Vagina (tissue), 2 donors: ENCODE measurements at regions not wholly inside any gene's neighbourhood (a gene's known extent, or its start where the extent isn't known, plus 50 kb on each side); places are given as distances from the start of the nearest gene placed in this dataset.
"Not testable (repeated sequence)": the region's sequence is repeated elsewhere in the genome, so short reads cannot be mapped to it uniquely, and the experiment has no call there.

Experiments
- DNase-seq, 2 donors: peaks; one replicate each; pipeline ENCODE4 v3.0.0-alpha.2; 2017; ENCODE audit errors: extremely low spot score in 2 of 2
- H3K27ac ChIP-seq: fragments of 200-600 bp; sonication (generic); one replicate; pipeline ENCODE4 v1.5.1; 2019
- H3K27me3 ChIP-seq: fragments of 200-600 bp; sonication (generic); one replicate; pipeline ENCODE4 v1.5.1; 2019
- H3K36me3 ChIP-seq, 2 donors: fragments of 200-600 bp; sonication (generic); one replicate each; pipeline ENCODE4 v1.5.1; 2017 to 2019
- H3K4me1 ChIP-seq: fragments of 200-600 bp; sonication (generic); one replicate; pipeline ENCODE4 v1.5.1; 2019
- H3K4me3 ChIP-seq, 2 donors: fragments of 200-600 bp; sonication (generic); 1 replicate in 1 of 2; 2 replicates in 1 of 2; pipeline ENCODE4 v1.5.1; 2016 to 2019
- H3K9me3 ChIP-seq: fragments of 200-600 bp; sonication (generic); one replicate; pipeline ENCODE4 v1.5.1; 2019
- POLR2A ChIP-seq, 2 donors: fragments of 450-650 bp; IDR thresholded peaks; one replicate each; pipeline ENCODE4 v1.6.1; 2017; ENCODE audit warnings: antibody characterized with exemption in 2 of 2, mild to moderate bottlenecking in 2 of 2, moderate library complexity in 2 of 2
- POLR2AphosphoS5 ChIP-seq, 2 donors: sonication (generic); formaldehyde crosslinking; IDR thresholded peaks; one replicate each; pipeline ENCODE4 v1.9.0; 2017; ENCODE audit warnings: antibody characterized with exemption in 2 of 2, mild to moderate bottlenecking in 2 of 2, low read depth in 1 of 2; ENCODE audit not compliant: insufficient read depth in 1 of 2
- intact Hi-C: fragments of 100-400 bp; cut with DNase I; formaldehyde crosslinking; loops from one replicate; pipeline ENCODE4 v1.15.1; 2023
- TF ChIP-seq, protein P1 (sequence below), 3 experiments: fragments of 450-650 bp in 2 of 3; fragments of 200-600 bp in 1 of 3; sonication (generic) in 1 of 3; IDR thresholded peaks; one replicate each; pipeline ENCODE4 v1.5.1; 2017 to 2019; ENCODE audit warnings: antibody characterized with exemption in 3 of 3, mild to moderate bottlenecking in 2 of 3, moderate library complexity in 2 of 3

DNA sequence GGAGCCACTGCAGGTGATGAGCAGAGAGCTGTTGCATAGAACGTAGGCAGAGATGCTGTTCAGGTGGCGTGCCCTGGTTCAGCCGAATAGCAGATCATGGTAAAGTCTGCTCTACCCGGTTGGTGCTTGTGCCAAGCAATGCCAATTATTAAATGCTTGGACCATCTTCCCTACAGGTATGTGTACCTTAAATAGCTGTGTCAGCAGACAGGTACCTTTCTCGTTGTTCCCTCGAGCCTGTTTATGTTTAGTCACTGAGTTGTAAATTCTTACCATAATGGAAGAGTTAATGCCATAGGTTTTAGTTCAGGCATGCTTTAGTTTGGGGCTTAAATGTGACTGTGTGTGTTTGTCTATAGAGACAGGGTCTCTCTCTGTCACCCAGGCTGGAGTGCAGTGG is 112.5 kb upstream of the CPM start:
- TF ChIP-seq POLR2A (IDR thresholded peaks at IDR 0.05) (no peak), POLR2AphosphoS5 (IDR thresholded peaks at IDR 0.05; ENCODE audit: insufficient read depth in 1 of 2, low read depth in 1 of 2) (no peak)
- TF ChIP-seq, protein P1, sequence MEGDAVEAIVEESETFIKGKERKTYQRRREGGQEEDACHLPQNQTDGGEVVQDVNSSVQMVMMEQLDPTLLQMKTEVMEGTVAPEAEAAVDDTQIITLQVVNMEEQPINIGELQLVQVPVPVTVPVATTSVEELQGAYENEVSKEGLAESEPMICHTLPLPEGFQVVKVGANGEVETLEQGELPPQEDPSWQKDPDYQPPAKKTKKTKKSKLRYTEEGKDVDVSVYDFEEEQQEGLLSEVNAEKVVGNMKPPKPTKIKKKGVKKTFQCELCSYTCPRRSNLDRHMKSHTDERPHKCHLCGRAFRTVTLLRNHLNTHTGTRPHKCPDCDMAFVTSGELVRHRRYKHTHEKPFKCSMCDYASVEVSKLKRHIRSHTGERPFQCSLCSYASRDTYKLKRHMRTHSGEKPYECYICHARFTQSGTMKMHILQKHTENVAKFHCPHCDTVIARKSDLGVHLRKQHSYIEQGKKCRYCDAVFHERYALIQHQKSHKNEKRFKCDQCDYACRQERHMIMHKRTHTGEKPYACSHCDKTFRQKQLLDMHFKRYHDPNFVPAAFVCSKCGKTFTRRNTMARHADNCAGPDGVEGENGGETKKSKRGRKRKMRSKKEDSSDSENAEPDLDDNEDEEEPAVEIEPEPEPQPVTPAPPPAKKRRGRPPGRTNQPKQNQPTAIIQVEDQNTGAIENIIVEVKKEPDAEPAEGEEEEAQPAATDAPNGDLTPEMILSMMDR (IDR thresholded peaks at IDR 0.05) = no peak
- no peaks in the 10 kb centered on the region for H3K4me1 ChIP-seq
- intact Hi-C loops = no loop called here

DNA sequence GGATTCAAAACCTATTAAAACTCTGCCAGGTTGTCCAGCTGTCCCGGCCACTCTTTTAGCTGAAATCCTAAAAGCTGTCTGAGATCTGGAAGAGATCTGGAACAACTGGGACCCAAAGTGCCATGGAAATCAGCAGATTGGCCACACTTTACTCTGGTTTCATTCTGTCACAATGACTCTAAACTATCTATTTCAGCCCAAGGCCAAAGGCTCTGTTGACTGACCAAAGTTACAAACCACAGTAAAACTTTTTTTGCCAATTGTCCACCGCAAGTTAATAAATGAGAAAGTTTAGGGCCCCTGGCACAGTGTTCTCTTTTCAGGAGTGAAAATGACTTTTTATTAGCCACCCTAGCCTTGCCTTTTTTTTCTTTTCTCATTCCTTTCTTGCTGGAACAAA is 113.4 kb upstream of the CPM start:
- Histone ChIP-seq H3K4me1 (no peaks in the 10 kb centered on the region), H3K4me3 (no peak overlapping the region), H3K27me3 (no peaks in the 10 kb centered on the region), H3K27ac (no peak overlapping the region), H3K36me3 (no peaks in the 10 kb centered on the region), H3K9me3 (no peaks in the 10 kb centered on the region)
- DNase-seq = no peak
- no peak for TF ChIP-seq POLR2A (IDR thresholded peaks at IDR 0.05)
- TF ChIP-seq POLR2AphosphoS5 (IDR thresholded peaks at IDR 0.05; ENCODE audit: insufficient read depth in 1 of 2, low read depth in 1 of 2) = no peak
- TF ChIP-seq, protein P1 (IDR thresholded peaks at IDR 0.05) = no peak
- intact Hi-C loops = no loop called here

More for the DNA sequence above, 112.5 kb upstream of the CPM start:
- Histone ChIP-seq H3K4me3 (no peak overlapping the region), H3K27ac (no peak overlapping the region), H3K36me3 (no peaks in the 10 kb centered on the region), H3K27me3 (no peaks in the 10 kb centered on the region), H3K9me3 (no peaks in the 10 kb centered on the region)
- DNase-seq = no peak

DNA sequence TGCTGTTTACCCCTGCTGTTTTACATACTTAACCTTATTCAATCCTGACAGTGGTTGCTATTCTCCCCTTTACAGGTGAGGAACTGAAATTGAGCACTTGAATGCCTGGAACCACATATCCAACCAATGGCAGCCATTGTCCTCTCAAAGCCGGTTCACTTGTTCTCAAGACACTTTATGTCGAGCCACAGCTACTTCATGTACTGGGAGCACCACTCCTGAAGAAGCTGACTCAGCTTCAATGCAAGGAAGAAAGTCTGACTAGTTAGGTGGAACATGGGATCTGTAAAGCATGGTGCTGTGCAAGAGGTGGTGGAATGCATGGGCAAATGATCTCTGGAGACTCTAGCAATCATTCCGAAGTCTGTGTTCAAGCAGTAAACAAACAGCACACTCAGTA is 113.9 kb upstream of the CPM start:
- no peaks in the 10 kb centered on the region for H3K9me3 ChIP-seq
- TF ChIP-seq, protein P1 (IDR thresholded peaks at IDR 0.05) = no peak
- TF ChIP-seq POLR2AphosphoS5 (IDR thresholded peaks at IDR 0.05; ENCODE audit: insufficient read depth in 1 of 2, low read depth in 1 of 2) (no peak), POLR2A (IDR thresholded peaks at IDR 0.05) (no peak)
- no peak overlapping the region for H3K4me3 ChIP-seq
- no peaks in the 10 kb centered on the region for H3K27me3 ChIP-seq
- H3K36me3 ChIP-seq = no peaks in the 10 kb centered on the region
- H3K27ac ChIP-seq = no peak overlapping the region
- H3K4me1 ChIP-seq = peaks cover 1% of the 10 kb centered on the region
- DNase-seq = no peak
- intact Hi-C loops = no loop called here

DNA sequence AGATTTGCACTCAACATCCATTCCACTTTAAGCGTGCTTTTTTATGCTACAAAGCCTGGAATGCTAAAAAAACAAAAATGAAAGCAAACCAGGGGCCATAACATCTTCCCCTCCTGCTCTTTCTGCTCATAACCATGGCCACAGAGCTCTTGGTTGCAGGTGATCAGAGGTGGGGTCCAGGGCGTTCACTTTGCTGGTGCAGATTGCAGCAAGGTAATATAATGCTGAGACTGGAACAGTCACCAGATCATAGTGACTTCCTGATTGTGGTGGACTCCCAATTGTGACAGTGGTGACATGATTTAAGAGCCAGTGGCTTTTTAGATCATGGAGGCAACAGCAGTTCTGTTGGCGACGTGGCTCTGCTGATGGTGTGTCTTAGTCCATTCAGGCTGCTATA is 115.0 kb upstream of the CPM start:
- intact Hi-C loops = no loop called here
- TF ChIP-seq, protein P1 (IDR thresholded peaks at IDR 0.05) = no peak
- H3K36me3 ChIP-seq = no peaks in the 10 kb centered on the region
- peaks cover 12% of the 10 kb centered on the region for H3K4me1 ChIP-seq
- H3K27me3 ChIP-seq = no peaks in the 10 kb centered on the region
- no peak for DNase-seq
- no peaks in the 10 kb centered on the region for H3K9me3 ChIP-seq
- H3K4me3 ChIP-seq = no peak overlapping the region
- H3K27ac ChIP-seq = no peak overlapping the region

DNA sequence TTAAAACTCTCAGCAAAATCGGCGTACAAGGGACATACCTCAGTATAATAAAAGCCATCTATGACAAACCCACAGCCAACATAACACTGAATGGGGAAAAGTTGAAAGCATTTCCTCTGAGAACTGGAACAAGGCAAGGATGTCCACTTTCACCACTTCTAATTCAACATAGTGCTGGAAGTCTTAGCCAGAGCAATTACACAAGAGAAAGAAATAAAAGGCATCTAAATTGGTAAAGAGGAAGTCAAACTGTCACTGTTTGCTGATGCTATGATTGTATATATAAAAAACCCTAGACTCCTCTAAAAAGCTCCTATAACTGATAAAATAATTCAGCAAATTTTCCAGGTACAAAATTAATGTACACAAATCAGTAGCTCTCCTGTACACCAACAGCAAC is 116.9 kb upstream of the CPM start:
- H3K9me3 ChIP-seq, H3K27me3 ChIP-seq, H3K4me3 ChIP-seq, H3K36me3 ChIP-seq, H3K27ac ChIP-seq, intact Hi-C loops, DNase-seq: not testable (repeated sequence)
- H3K4me1 ChIP-seq = peaks cover 19% of the 10 kb centered on the region
